Stimulated activated naive B cell treated with anti-CD40 and anti-IgM and Interleukin-4, amounts not matched to agents 10 μg/mL and 1 μg/mL and 100 μg/mL, for 72 hours (primary cell): ENCODE measurements at regions not wholly inside any gene's neighbourhood (a gene's known extent, or its start where the extent isn't known, plus 50 kb on each side); places are given as distances from the start of the nearest gene placed in this dataset.

Experiments
- ATAC-seq, 2 donors: fragments of 150-1000 bp; cut with Tn5 transposase; replicated peaks; 2 replicates each; pipeline ENCODE4 v1.10.0; 2021; ENCODE audit warnings: moderate library complexity in 1 of 2
- DNase-seq: peaks from one replicate; pipeline ENCODE4 v3.0.0; 2021
- H3K27ac Mint-ChIP-seq: one replicate; pipeline ENCODE4 v1.8.0; 2022; ENCODE audit warnings: mild to moderate bottlenecking, mixed read lengths
- H3K27me3 Mint-ChIP-seq, 2 donors: one replicate each; pipeline ENCODE4 v1.8.0; 2022; ENCODE audit warnings: mixed read lengths in 2 of 2
- H3K36me3 Mint-ChIP-seq, 2 donors: one replicate each; pipeline ENCODE4 v1.8.0; 2022; ENCODE audit warnings: mixed read lengths in 2 of 2, mild to moderate bottlenecking in 1 of 2
- H3K4me1 Mint-ChIP-seq, 2 donors: one replicate each; pipeline ENCODE4 v1.8.0; 2022; ENCODE audit warnings: mixed read lengths in 2 of 2, mild to moderate bottlenecking in 1 of 2
- H3K4me3 Mint-ChIP-seq, 2 donors: one replicate each; pipeline ENCODE4 v1.8.0; 2022; ENCODE audit warnings: mild to moderate bottlenecking in 2 of 2, mixed read lengths in 2 of 2, moderate library complexity in 1 of 2
- H3K9me3 Mint-ChIP-seq, 2 donors: one replicate each; pipeline ENCODE4 v1.8.0; 2022; ENCODE audit warnings: mixed read lengths in 2 of 2, mild to moderate bottlenecking in 1 of 2

GRCh38 chr1:81097860-81098259 is 702.9 kb upstream of the ADGRL2 start:
- H3K36me3 Mint-ChIP-seq = no peaks in the 10 kb centered on the region
- no peaks in the 10 kb centered on the region for H3K27me3 Mint-ChIP-seq
- no peaks in the 10 kb centered on the region for H3K4me1 Mint-ChIP-seq
- peaks cover 0 to 2% of the 10 kb centered on the region in 2 donors for H3K9me3 Mint-ChIP-seq
- H3K4me3 Mint-ChIP-seq = no peak overlapping the region
- DNase-seq = no peak
- no peak overlapping the region for H3K27ac Mint-ChIP-seq
- no peak for ATAC-seq

DNA sequence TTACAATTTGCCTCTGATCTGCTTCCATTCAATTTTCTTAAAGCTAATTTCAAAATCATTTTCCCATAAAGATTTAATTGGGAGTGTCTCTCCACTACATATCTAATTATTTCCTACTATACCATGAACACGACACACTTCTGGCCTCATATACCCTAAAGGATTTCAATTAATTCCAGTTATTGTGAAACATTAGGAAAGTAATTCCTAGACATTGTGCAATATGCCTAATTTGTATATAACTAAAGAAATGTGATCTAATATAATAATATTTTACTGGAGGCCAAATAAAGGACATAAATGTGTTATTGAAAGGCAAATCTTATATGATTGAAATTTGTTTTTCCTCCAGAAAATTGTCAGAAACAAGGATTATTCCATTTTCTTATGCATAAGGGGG is 727.2 kb upstream of the ADGRL2 start:
- ATAC-seq (no peak), DNase-seq (no peak)
- no peak overlapping the region for H3K4me3 Mint-ChIP-seq
- H3K27me3 Mint-ChIP-seq = no peaks in the 10 kb centered on the region
- H3K36me3 Mint-ChIP-seq = no peaks in the 10 kb centered on the region
- peaks cover 0 to 6% of the 10 kb centered on the region in 2 donors for H3K9me3 Mint-ChIP-seq
- H3K4me1 Mint-ChIP-seq = no peaks in the 10 kb centered on the region
- no peak overlapping the region for H3K27ac Mint-ChIP-seq

DNA sequence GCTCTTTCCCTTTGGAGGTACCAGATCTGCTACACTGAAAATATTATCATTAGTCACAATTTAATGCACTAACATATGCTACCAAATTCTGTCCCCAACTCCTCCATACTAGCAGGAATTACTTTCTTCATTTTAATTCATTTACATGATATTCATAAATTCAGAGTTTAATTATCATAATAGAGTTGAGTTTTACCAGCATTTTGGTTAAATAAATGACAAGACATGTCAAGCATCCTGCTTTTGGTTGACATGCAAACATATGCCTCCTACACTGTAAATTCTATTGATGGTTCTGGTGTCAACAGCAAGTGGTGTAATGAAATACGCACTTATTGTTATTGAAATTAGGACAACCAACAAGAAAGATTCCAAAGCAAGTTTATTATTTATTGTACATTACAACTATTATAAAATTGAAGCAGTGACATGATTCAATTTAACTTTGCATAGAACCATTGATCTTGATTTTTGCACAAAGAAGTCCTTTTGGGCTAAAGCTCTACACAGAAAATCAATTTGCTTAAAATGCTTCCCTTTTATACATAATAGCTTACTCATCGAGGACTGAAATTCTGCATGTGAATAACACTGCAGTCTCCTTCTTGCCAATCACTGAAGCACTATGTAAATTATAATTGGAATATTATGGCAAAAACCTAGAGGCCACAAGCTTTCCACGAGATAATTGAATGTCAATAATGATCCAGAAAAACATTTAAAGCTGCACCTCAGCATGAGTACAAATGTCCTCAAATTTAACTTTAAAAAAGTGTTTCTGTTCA is 728.6 kb upstream of the ADGRL2 start:
- ATAC-seq (no peak), DNase-seq (no peak)
- no peaks in the 10 kb centered on the region for H3K27me3 Mint-ChIP-seq
- H3K9me3 Mint-ChIP-seq = peaks cover 0 to 5% of the 10 kb centered on the region in 2 donors
- no peaks in the 10 kb centered on the region for H3K36me3 Mint-ChIP-seq
- H3K4me3 Mint-ChIP-seq = no peak overlapping the region
- H3K27ac Mint-ChIP-seq = no peak overlapping the region
- no peaks in the 10 kb centered on the region for H3K4me1 Mint-ChIP-seq

DNA sequence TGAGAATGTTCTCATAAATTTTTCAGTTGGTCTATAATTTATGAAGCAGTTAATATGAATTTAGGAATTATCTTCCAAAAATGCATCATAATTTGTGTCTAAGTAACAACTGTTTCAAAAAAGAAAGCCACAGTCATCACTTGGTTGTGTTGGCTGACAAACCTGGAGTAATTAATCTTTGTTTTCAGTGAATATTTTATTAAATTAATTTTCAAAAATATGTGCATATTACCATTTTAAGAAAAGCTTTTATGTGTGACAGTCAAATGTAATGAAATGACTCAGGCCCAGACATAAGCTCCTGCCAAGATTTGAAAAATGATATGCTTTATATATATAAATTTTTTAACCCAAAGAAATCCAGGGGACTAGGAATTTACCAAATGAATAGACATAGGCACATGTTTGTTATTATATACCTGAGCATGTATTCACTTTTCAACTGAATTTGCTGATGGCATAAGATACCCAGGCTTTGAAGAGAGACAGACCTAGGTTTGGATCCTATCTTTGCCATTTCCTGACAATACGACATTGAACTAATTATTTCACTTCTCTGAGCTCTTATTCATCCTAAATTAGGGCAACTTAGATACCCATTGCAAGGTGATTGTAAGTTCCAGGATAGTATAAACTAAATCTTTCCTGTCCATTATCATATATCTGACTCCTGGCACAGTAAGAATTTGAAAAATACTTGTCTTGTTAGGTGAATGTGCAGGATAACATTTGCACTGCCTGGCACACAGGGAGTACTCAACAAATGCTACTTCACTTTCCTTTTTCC is 729.5 kb upstream of the ADGRL2 start:
- no peaks in the 10 kb centered on the region for H3K27me3 Mint-ChIP-seq
- no peak overlapping the region for H3K4me3 Mint-ChIP-seq
- H3K9me3 Mint-ChIP-seq = peaks cover 0 to 5% of the 10 kb centered on the region in 2 donors
- no peaks in the 10 kb centered on the region for H3K4me1 Mint-ChIP-seq
- DNase-seq = no peak
- ATAC-seq = no peak
- H3K27ac Mint-ChIP-seq = no peak overlapping the region
- H3K36me3 Mint-ChIP-seq = no peaks in the 10 kb centered on the region

- peaks cover 0 to 5% of the 10 kb centered on the region in 2 donors for H3K9me3 Mint-ChIP-seq
- no peak for ATAC-seq
- no peaks in the 10 kb centered on the region for H3K4me1 Mint-ChIP-seq
- no peak overlapping the region for H3K27ac Mint-ChIP-seq
- H3K36me3 Mint-ChIP-seq = no peaks in the 10 kb centered on the region
- H3K27me3 Mint-ChIP-seq = no peaks in the 10 kb centered on the region
- DNase-seq = no peak
- no peak overlapping the region for H3K4me3 Mint-ChIP-seq
Measured at GRCh38 chr1:81069856-81070255, 730.9 kb upstream of the ADGRL2 start.

DNA sequence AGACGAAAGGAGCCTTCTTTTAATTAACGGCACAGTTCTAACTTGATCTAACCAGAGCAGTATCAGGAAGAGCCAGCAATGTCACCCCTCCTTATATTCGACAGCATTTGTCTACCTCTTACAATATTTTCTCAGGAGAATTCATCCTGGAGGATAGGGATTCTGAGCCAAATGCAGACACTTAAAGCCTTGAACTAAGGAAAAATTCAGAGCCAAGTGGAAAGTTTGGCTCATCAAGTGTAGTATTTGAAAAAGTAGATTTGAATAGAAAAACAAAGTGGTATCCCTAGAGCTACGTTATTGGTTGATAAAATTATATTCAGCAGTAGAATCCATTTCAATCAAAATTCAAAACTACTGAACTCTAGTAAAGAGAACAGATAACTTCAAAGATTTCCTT is 732.0 kb upstream of the ADGRL2 start:
- H3K9me3 Mint-ChIP-seq = peaks cover 0 to 3% of the 10 kb centered on the region in 2 donors
- no peaks in the 10 kb centered on the region for H3K4me1 Mint-ChIP-seq
- H3K27ac Mint-ChIP-seq = no peak overlapping the region
- DNase-seq (no peak), ATAC-seq (no peak)
- no peak overlapping the region for H3K4me3 Mint-ChIP-seq
- no peaks in the 10 kb centered on the region for H3K36me3 Mint-ChIP-seq
- no peaks in the 10 kb centered on the region for H3K27me3 Mint-ChIP-seq

GRCh38 chr1:81053826-81054225 is 746.9 kb upstream of the ADGRL2 start:
- H3K27ac Mint-ChIP-seq = no peak overlapping the region
- H3K4me1 Mint-ChIP-seq = no peaks in the 10 kb centered on the region
- no peak overlapping the region for H3K4me3 Mint-ChIP-seq
- no peaks in the 10 kb centered on the region for H3K27me3 Mint-ChIP-seq
- no peaks in the 10 kb centered on the region for H3K36me3 Mint-ChIP-seq
- no peak for DNase-seq
- no peak for ATAC-seq
- no peaks in the 10 kb centered on the region for H3K9me3 Mint-ChIP-seq

- Mint-ChIP-seq H3K27me3 (no peaks in the 10 kb centered on the region), H3K27ac (no peak overlapping the region), H3K4me1 (no peaks in the 10 kb centered on the region), H3K9me3 (no peaks in the 10 kb centered on the region), H3K4me3 (no peak overlapping the region), H3K36me3 (no peaks in the 10 kb centered on the region)
- DNase-seq (no peak), ATAC-seq (no peak)
Measured at GRCh38 chr1:81052162-81052561, 748.6 kb upstream of the ADGRL2 start.

- no peak for DNase-seq
- H3K36me3 Mint-ChIP-seq = no peaks in the 10 kb centered on the region
- no peak overlapping the region for H3K4me3 Mint-ChIP-seq
- H3K27me3 Mint-ChIP-seq = no peaks in the 10 kb centered on the region
- no peaks in the 10 kb centered on the region for H3K4me1 Mint-ChIP-seq
- no peak overlapping the region for H3K27ac Mint-ChIP-seq
- no peak for ATAC-seq
- H3K9me3 Mint-ChIP-seq = no peaks in the 10 kb centered on the region
Measured at GRCh38 chr1:81050390-81050789, 750.3 kb upstream of the ADGRL2 start.

- Mint-ChIP-seq H3K9me3 (peaks cover 0 to 2% of the 10 kb centered on the region in 2 donors), H3K4me1 (no peaks in the 10 kb centered on the region), H3K27me3 (no peaks in the 10 kb centered on the region), H3K27ac (no peak overlapping the region), H3K4me3 (no peak overlapping the region), H3K36me3 (no peaks in the 10 kb centered on the region)
- DNase-seq (no peak), ATAC-seq (no peak)
Measured at GRCh38 chr1:81044708-81045107, 756.0 kb upstream of the ADGRL2 start.

DNA sequence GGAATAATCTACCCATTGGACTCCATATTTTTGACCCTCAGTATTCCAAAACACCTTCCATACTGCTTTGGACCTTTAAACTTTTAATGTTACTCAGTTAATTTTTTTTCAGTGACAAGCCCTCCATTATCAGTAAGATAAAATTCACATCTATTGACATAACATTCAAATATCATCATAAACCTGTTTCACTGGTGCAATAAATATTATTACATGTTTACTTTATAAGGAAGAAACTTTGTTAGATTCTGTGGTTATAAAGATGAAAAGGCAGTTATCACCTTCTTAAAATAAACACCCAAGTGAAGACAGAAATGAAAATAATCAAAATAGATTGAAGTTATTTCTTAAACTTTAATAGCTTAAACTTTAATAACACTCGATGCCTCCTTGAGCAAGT is 758.5 kb upstream of the ADGRL2 start:
- no peaks in the 10 kb centered on the region for H3K4me1 Mint-ChIP-seq
- no peak overlapping the region for H3K27ac Mint-ChIP-seq
- no peaks in the 10 kb centered on the region for H3K27me3 Mint-ChIP-seq
- peaks cover 0 to 3% of the 10 kb centered on the region in 2 donors for H3K9me3 Mint-ChIP-seq
- H3K36me3 Mint-ChIP-seq = no peaks in the 10 kb centered on the region
- DNase-seq (no peak), ATAC-seq (no peak)
- no peak overlapping the region for H3K4me3 Mint-ChIP-seq

GRCh38 chr1:81034291-81034690 is 766.4 kb upstream of the ADGRL2 start:
- Mint-ChIP-seq H3K27ac (no peak overlapping the region), H3K9me3 (peaks cover 4 to 8% of the 10 kb centered on the region in 2 donors), H3K36me3 (no peaks in the 10 kb centered on the region), H3K4me3 (no peak overlapping the region), H3K27me3 (no peaks in the 10 kb centered on the region), H3K4me1 (no peaks in the 10 kb centered on the region)
- ATAC-seq (no peak), DNase-seq (no peak)

- no peak for ATAC-seq
- no peak for DNase-seq
- Mint-ChIP-seq H3K4me1 (no peaks in the 10 kb centered on the region), H3K27ac (no peak overlapping the region), H3K27me3 (no peaks in the 10 kb centered on the region), H3K4me3 (no peak overlapping the region), H3K36me3 (no peaks in the 10 kb centered on the region), H3K9me3 (peaks cover 4 to 8% of the 10 kb centered on the region in 2 donors)
Measured at GRCh38 chr1:81032973-81033425, 767.7 kb upstream of the ADGRL2 start.

DNA sequence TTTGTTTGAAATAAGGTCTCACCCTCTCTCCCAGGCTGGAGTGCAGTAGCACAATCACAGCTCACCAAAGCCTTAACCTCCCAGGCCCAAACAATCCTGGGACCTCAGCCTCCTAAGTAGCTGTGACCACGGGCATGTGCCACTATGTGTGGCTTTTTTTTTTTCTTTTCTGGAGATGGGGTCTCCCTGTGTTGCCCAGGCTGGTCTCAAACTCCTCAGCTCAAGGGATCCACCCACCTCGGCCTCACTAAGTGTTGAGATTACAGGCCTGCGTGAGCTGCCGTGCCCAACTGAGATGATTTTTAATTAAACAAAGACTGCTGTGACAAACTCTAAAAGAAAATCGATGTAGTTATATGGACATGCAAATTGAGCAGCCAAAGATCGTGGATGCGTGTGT is 768.4 kb upstream of the ADGRL2 start:
- H3K27ac Mint-ChIP-seq = no peak overlapping the region
- ATAC-seq = no peak
- no peak overlapping the region for H3K4me3 Mint-ChIP-seq
- no peaks in the 10 kb centered on the region for H3K4me1 Mint-ChIP-seq
- no peaks in the 10 kb centered on the region for H3K27me3 Mint-ChIP-seq
- no peak for DNase-seq
- H3K9me3 Mint-ChIP-seq = peaks cover 2 to 8% of the 10 kb centered on the region in 2 donors
- no peaks in the 10 kb centered on the region for H3K36me3 Mint-ChIP-seq

DNA sequence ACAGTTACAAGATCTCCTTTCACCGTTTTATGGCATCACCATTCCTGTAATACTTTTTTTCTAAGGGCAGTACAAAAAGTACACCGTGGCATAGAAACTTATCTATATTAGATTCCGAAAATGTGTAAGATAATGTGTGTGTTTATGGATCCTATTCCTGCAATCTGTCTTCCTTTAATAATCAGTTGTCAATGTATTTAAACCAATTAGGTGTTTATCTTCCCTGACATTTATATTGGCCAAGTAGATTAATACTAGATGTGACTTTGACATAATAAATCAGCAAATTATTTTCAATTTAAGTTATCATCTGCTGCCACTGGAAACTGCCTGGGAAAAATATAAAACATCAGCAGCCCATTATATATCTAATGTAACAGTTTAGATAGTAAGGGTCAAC is 770.3 kb upstream of the ADGRL2 start:
- no peaks in the 10 kb centered on the region for H3K4me1 Mint-ChIP-seq
- no peak for ATAC-seq
- H3K27me3 Mint-ChIP-seq = no peaks in the 10 kb centered on the region
- no peak overlapping the region for H3K27ac Mint-ChIP-seq
- no peak for DNase-seq
- H3K9me3 Mint-ChIP-seq = peaks cover 4 to 8% of the 10 kb centered on the region in 2 donors
- H3K4me3 Mint-ChIP-seq = no peak overlapping the region
- no peaks in the 10 kb centered on the region for H3K36me3 Mint-ChIP-seq
